HT1080 (cell line): ENCODE measurements at regions not wholly inside any gene's neighbourhood (a gene's known extent, or its start where the extent isn't known, plus 50 kb on each side); places are given as distances from the start of the nearest gene placed in this dataset.
"Not testable (repeated sequence)": the region's sequence is repeated elsewhere in the genome, so short reads cannot be mapped to it uniquely, and the experiment has no call there.

Experiments
- DNase-seq: peaks from one replicate; pipeline ENCODE4 v3.0.0-alpha.2; 2015; ENCODE audit warnings: low read depth

DNA sequence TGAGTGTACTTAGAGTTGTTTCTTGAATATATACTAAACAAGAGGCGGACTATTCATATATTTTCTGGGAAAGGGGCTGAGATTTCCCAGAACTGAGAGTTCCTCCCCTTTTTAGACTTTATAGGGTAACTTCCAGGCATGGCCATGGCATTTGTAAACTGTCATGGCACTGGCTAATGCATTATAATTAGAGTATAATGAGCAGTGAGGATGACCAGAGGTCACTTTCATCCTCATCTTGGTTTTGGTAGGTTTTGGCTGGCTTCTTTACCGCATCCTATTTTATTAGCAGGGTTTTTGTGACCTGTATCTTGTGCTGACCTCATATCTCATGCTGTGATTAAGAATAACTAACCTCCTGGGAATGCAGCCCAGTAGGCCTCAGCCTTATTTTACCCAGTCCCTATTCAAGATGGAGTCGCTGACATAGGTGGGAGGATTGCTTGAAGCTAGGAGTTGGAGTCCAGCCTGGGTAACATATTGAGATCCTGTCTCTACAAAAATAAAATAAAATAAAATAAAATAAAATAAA lies 91.4 kb downstream of the MOBP start:
- no peak for DNase-seq

DNA sequence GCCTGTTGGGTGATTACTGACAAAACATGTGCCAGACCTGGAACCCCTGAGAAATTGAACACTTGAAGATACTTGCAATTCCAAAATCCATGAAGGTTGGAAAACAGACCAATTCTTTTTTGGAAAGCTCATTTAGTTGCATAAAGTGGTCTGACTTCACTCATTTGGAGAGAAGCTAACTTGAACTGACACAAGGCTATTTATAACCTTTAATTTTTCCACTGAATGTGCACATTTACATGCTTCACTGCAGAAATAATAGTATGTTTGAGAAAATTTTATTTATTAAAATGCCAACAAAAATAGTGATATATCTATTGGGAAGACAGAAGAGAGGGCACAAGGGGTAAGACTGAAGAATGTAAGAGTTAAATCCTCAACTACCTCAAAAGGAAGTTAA lies 92.1 kb downstream of the MOBP start:
- no peak for DNase-seq

DNA sequence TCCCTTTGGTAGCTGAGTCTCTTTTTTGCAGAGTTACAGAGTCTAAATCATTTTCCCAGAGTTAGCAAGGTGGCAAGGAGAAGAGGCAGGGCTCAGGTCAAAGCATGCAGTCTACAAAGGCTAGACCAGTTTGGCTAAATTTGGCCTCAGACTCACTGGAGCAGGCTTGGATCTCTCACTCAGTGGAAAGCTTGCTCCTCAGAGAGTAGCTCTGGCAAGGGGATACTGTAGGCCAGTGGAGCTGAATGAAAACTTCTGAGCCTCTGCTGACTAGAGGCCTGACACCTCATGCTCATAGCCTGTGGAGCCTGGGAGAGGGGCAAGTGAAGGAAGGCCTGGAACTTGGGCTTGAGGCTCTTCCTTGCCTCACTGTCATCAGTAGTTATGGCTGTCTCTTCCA lies 101.0 kb downstream of the MOBP start:
- DNase-seq, result no peak

DNA sequence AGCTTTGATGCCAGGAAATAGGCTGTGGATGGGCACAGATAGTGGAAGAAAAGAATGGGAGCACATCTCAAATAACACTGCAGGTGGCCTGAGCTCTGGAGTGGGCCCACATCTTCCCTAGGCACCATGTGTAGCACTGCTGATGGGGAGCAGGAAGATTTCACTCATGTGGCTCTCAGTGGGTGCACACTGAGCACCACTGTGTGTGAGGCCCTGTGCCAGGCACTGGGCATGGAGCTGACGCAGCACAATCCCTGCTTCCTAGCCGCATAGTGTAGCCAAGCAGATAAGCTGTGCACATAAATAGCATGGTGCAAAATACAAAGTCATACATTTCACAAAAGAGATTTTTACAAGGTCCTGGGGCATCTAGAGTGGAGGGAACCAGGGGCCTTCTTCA lies 101.6 kb downstream of the MOBP start:
- DNase-seq, result no peak

DNA sequence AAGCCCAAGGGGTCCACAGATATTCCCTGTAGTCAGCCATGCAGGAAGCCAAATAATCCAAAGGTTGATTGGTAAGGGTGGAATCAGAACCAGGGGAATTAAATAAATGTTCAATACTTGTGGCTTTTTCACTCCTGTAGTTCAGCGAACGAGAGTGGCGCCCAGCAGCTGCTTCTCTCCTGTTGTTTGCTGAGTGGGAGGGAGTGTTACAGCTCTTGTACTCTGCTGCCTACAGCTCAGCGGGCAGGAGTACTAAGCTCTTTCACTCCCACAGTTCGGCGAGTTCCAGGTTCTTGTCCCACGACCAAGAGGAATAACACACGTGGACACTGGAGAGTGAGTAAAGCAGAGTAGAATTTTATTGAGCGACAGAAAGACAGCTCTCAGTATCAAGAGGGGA lies 105.9 kb downstream of the MOBP start:
- DNase-seq, result no peak

DNA sequence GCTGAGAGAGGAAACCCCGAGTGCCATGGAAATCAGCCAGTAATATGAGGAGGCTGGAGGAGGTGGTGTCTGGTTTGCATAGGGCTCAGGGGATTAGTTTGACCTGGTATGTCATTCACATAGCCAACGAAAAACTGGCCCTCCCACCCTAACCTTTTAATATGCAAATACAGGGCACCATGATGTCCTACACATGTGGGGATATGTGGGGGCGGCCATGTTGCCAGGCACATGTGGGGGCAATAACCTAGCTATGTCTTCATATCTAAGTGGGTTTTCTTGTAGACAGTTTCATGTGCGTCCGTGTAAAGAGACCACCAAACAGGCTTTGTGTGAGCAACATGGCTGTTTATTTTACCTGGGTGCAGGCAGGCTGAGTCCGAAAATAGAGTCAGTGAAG lies 110.1 kb downstream of the MOBP start:
- no peak for DNase-seq

DNA sequence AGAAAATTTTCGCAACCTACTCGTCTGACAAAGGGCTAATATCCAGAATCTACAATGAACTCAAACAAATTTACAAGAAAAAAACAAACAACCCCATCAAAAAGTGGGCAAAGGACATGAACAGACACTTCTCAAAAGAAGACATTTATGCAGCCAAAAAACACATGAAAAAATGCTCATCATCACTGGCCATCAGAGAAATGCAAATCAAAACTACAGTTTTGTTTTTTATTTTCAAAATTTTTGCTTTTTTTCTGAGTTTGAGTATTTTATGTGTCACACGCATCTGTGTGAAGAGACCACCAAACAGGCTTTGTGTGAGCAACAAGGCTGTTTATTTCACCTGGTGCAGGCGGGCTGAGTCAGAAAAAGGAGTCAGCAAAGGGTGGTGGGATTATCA lies 118.7 kb downstream of the MOBP start:
- DNase-seq, result not testable (repeated sequence)

DNA sequence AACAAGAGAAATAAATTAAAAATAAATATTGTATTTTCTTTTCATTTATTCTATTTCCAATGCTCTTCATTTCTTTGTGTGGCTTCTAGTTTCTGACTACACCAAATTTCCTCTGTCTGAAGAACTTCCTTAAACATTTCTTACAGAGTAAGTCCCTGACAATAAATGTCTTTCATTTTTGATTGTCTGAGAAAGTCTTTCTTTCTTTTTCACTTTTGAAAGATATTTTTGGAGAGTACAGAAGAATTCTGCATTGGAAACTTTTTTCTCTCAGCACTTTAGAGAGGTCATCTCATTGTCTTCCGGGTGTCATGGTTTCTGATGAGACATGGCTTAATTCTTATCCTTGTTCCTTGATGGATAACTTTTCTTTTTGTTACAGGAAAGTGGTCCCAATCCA lies 119.6 kb downstream of the MOBP start:
- DNase-seq, result no peak

DNA sequence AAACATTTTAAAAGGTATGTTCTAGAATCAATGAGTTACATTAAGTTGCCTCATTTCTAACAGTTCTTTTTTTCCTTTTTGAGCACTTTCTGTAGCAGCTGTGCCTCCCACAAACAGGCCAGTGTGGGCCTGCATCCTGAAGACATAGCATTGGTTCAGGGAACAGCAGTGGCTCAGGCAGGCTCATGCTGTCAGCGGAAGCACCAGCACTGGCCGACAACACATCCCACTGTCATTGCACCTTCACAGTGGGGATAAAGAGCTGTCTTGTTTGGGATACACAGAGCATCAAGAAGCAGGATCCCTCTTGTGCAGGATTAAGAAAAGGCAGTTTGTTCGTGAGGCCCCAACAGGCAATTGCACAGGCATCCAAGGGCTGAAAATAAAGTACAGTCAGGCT lies 123.3 kb downstream of the MOBP start:
- DNase-seq, result no peak

DNA sequence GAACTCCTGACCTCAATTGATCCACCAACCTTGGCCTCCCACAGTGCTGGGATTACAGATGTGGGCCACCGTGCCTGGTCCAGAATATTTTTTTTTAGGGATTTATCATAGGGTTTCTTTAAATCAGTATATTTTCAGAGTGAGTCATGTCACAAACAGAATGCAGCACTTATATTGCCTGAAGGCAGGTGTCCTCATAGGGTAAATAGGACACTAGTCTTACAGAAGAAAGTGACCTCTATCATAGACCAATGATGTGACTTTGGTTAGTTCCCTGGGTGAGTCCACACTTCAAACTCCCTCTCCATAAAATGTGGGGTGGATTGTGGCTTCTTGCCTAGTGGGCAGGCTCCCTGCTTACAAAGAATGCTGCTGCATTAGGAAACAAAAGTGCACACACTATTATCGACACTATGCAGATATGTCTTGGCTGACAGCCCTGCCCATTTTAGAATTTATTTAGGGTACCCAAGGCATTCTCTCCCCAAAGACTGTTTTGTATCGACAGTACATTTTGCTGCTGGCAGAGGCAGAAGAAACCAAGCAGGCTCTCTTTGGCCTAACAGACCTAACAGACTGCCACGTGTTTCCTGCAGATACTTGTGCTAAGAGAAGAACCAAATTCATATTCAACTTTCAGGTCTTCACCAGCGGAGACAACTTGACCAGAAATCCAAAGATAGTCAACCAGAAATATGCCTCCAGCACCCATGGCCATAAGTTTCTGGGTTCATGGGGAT lies 125.0 kb downstream of the MOBP start:
- no peak for DNase-seq

DNA sequence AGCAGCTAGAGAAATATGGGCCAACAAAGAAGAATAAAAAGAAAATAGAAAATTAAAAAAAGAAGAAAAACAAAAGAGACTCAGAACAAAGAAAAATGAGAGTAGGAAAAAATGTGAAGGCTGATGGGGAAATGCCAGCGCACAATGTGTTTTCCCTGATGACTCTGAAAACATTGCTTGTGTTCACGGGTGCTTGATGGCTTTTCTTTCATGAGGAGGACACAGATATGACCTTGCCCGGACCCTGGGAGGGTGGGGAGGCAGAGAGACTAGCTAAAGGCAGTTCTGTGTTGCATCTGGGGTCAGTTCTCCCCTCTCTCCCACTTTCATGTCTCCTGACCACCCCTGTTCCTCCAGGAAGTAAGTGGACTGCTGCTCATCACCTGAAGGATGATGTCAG lies 125.9 kb downstream of the MOBP start:
- DNase-seq, result no peak

DNA sequence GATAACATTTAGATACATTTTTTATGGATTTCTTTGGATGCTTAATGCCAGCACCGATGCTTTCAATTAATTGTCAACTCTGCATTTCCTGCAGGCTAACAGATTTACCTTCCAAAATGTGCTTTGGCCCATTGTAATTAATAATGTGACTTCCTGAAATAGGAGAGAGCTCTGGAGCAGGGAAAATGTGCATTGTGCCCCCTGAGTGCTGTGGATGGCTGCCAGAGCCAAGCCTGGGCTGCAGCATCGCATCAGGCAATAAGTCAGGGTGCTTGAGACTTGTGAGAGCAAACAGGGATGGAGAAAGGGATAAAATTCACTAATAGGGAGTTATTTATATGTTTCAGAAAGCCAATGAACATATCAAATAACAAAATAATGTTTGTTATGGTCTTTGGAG lies 133.8 kb downstream of the MOBP start:
- DNase-seq, result no peak

DNA sequence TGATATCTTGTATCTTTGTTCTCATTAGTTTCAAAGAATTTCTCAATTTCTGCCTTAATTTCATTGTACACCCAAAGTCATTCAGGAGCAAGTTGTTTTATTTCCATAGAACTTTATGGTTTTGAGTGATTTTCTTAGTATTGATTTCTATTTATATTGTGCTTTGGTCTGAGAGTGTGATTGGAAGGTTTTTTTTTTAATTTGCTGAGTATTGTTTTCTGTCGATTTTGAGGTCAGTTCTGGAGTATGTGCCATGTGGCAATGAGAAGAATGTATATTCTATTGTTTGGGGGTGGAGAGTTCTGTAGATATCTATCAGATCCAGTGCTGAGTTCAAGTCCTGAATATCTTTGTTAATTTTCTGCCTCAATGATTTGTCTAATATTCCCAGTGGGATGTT lies 138.4 kb downstream of the MOBP start:
- DNase-seq, result no peak

DNA sequence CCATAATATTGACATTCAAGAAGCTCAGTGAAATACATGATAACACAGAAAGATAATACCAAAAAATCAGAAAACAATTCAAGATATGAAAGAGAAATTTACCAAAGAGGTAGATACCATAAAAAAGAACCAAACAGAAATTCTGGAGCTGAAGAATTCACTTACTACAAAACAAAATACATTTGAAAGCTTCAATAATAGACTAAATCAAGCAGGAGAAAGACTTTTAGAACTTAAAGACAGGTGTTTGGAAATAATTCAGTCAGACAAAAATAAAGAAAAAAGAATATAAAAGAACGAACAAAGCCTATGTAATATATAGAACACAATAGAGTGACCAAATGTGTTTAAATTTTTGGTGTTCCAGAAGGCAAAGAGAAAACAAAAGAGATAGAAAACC lies 158.7 kb downstream of the MOBP start:
- no peak for DNase-seq

DNA sequence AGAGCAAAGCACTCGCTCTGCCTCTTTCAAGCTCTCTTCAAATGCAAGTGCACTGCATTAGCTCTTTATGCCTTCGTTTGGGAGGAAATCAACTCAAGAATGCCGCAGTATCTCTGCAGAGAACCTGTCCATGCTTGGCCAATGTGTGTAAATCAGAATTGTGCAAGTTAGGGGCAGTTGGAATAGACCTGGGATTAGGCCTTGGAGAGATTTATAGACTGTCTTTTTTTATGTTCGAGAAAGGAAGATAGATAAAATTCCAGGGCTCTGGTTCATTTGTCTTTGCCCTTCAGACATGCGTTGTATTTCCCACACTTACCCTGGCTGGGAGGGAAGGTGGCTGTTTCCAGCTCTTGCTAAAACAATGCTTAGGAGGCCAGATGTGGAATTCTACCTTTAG lies 163.7 kb downstream of the MOBP start:
- DNase-seq, result no peak

DNA sequence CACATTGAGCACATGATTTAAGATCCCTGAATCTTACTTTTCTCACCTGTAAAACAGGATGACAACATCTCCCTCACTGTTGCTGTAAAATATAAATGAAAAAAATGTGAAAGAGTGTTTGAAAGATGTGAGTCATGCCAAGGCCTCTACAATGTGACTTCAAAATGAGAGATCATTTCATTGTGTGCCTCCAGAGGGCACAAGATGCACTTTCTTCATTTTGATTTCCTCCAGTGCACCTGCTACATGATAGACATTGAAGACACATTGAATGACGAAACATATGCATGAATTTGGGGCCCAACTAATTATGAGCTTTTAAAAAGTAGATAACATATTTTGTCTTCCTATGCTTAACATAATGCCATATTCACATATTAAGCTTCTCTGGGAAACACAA lies 170.3 kb downstream of the MOBP start:
- peak; percentile 73 for DNase-seq

DNA sequence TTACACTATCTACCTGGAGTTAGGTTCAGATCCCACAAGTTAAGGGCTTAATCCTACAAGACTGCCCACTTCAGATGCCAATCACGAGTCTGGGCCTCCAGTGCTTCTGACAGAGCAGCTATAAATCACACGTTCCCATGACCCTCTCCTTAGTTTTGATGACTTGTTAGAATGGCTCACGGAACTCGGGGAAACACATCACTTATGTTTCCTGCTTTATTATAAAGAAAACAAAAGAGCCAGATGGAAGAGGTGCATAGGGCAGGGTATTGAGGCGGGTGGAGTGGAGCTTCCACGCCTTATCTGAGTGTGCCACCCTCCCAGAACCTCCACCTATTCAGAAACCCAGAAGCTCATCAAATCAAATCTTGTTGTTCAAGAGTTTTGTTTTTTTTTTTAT lies 170.8 kb downstream of the MOBP start:
- no peak for DNase-seq

DNA sequence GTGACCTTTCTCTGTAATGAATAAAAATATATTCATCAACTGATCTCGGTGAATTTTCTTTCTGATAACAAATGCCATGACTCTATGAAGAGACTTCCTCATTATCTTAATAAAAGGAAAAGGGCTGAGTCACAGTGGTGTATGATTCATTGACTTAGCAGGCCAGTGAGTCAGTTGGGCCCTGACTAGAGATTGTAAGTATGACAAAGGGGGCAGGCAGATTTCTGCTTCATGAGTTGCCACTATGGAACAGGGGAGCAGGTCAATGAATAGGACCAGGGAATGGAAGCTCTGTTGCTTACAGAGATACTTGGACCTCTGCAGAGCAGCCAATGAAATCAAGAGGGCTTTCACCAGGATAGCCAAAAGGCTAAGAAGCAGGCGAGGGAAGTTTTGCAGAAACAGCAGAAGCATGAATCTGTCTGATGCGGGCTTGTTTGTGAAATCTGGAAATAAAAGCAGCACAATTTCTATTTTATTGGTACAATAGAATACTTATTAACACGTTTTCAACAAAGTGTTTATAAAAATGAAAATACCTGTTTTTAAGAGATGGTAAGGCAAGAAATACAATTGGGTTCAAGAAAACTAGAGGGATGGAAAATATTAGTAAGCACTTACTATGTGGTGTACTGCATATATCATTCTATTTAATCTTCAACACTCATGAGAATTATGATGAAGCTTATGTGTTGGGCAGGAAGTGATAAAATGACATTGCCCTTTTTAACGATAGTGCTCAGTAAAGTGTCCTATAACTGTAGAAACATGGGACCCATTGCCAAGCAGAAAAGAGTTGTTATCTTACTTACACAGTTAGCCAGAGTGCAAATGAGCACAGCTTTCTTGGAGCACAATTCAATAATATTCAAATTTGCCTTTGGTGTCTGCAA lies 169.8 kb upstream of the MYRIP start:
- DNase-seq, result peak; percentile 96

DNA sequence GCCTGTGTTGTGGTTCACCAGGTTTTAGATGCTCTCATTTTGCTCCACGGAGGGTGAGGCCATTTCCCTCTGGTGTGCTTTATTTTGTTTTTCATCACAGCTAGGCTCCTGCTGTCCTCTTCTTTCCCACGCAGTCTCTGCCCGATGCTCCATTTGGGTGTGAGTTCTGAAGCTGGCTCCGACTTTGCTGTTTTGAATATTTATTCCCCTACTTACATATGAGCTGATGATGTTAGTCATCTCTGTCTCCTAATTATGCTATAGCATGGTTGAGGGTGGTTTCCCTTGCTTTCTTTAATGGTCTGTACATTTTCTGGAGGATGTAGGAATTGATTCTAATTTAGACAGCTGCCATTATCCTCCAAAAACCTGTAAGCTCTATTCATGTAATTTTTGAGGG lies 168.1 kb upstream of the MYRIP start:
- DNase-seq, result no peak

DNA sequence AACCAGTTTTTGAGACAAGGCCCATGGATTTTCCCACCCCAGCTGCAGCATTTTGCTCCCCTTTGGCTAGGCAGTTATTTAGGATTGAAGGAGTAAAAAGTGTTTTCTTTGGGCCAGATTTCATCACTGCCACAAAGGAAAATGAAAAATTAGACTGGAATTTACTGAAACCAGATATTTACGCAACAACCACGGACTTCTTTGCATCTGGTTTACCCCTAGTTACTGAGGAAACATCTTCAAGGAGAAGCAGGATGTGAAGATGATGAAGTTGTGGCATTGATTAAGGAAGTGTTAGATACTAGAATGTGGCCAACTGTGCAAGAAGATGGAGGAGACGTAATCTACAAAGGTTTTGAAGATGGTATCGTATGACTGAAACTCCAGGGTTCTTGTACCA lies 165.2 kb upstream of the MYRIP start:
- DNase-seq, result peak; percentile 71

DNA sequence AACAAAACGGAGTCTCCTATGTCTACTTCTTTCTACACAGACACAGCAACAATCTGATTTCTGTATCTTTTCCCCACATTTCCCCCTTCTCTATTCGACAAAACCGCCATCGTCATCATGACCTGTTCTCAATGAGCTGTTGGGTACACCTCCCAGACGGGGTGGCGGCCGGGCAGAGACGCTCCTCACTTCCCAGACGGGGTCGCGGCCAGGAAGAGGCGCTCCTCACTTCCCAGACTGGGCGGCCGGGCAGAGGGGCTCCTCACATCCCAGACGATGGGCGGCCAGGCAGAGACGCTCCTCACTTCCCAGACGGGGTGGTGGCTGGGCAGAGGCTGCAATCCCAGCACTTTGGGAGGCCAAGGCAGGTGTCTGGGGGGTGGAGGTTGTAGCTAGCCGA lies 158.2 kb upstream of the MYRIP start:
- not testable (repeated sequence) for DNase-seq

DNA sequence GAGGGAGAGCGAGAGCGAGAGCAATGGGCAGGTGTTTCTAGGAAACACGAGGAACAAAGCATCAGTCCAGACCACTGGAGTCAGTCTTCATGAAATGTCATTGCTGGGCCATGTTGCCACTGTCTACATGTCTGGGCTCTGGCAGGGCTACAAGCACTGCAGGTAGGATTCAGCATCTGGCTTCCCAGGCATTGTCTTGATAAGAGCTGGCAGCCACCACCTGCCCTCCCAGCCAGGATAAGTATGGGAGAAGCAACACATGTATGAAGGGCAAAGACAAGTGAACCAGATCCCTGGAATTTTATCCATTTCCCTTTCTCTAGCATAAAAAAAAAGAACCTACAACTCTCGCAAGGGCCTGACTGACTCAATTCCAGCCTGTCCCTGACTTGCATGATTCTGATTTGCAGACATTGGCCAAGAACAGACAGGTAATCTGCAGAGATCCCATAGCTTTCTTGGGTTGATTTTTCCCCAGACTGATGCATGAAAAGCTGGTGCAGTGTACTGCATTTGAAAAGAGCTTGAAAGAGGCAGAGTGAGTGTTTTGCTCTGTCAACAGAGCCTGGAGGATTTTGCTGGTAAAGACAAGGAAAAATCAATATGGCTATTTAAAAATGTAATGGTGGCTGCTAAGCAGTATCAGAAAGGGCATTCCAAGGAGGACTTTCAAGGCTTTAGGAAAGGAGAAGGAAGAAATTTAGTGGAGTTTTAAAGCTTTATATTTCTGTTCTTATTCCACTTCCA lies 157.2 kb upstream of the MYRIP start:
- DNase-seq, result no peak
